WERI-Rb-1 (cell line): ENCODE measurements at regions not wholly inside any gene's neighbourhood (a gene's known extent, or its start where the extent isn't known, plus 50 kb on each side); places are given as distances from the start of the nearest gene placed in this dataset.

ENCODE experiments used
- DNase-seq: peaks from one replicate; pipeline ENCODE4 v3.0.0-alpha.2; 2020
- H3K27ac ChIP-seq: fragments of 250-450 bp; sonication (Bioruptor Pico); 2 replicates; pipeline ENCODE4 v1.5.1; 2020; ENCODE audit warnings: mild to moderate bottlenecking, moderate library complexity
- H3K27me3 ChIP-seq: fragments of 250-450 bp; sonication (Bioruptor Pico); 2 replicates; pipeline ENCODE4 v1.5.1; 2021; ENCODE audit warnings: mild to moderate bottlenecking, low read depth, moderate library complexity; ENCODE audit not compliant: insufficient read depth, severe bottlenecking
- H3K36me3 ChIP-seq: fragments of 250-450 bp; sonication (Bioruptor Pico); 2 replicates; pipeline ENCODE4 v1.5.1; 2020; ENCODE audit warnings: mild to moderate bottlenecking, moderate library complexity
- H3K4me3 ChIP-seq: 2 replicates; pipeline ENCODE4 v1.5.1; 2011; ENCODE audit warnings: low read depth, mild to moderate bottlenecking, control low read depth, low read length
- H3K9me3 ChIP-seq: fragments of 250-450 bp; sonication (Bioruptor Pico); 2 replicates; pipeline ENCODE4 v1.5.1; 2021; ENCODE audit warnings: mild to moderate bottlenecking, moderate library complexity; ENCODE audit not compliant: severe bottlenecking
- TF ChIP-seq, protein P1 (sequence below): IDR thresholded peaks from 2 replicates; pipeline ENCODE4 v1.5.1; 2011; ENCODE audit warnings: low read depth, mild to moderate bottlenecking, control low read depth, inconsistent platforms, low read length

GRCh38 chr10:21195252-21195651, 298.1 kb upstream of the NEBL start:
- TF ChIP-seq, protein P1, sequence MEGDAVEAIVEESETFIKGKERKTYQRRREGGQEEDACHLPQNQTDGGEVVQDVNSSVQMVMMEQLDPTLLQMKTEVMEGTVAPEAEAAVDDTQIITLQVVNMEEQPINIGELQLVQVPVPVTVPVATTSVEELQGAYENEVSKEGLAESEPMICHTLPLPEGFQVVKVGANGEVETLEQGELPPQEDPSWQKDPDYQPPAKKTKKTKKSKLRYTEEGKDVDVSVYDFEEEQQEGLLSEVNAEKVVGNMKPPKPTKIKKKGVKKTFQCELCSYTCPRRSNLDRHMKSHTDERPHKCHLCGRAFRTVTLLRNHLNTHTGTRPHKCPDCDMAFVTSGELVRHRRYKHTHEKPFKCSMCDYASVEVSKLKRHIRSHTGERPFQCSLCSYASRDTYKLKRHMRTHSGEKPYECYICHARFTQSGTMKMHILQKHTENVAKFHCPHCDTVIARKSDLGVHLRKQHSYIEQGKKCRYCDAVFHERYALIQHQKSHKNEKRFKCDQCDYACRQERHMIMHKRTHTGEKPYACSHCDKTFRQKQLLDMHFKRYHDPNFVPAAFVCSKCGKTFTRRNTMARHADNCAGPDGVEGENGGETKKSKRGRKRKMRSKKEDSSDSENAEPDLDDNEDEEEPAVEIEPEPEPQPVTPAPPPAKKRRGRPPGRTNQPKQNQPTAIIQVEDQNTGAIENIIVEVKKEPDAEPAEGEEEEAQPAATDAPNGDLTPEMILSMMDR: no peak

DNA sequence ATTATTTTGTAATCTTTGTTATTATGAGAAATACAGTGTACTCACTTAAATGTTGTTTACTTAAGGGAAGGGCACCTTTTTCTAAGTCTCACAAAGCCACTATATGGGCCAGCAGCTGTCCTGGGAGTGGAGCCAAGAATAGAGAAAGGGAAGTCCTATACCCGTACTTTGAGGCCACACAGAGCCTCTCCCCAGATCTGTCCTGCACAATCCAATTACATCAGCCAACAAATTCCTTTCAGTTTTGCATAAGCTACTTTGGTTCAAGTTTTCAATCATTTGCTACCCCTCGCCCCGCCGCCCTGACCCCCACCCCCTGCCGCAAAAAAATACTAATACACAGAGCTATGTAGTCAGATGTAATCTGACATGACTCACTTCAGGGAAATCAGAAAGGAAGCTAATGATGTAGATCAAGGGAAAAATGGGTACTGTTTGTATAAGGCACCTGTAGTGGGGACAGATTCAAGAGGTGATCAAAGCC, 297.4 kb upstream of the NEBL start:
- Histone ChIP-seq H3K27me3 (no peaks in the 10 kb centered on the region), H3K36me3 (no peaks in the 10 kb centered on the region), H3K27ac (no peak overlapping the region), H3K4me3 (no peak overlapping the region), H3K9me3 (no peaks in the 10 kb centered on the region)
- TF ChIP-seq, protein P1: no peak
- no peak for DNase-seq

More at GRCh38 chr10:21195252-21195651, 298.1 kb upstream of the NEBL start:
- Histone ChIP-seq H3K27ac (no peak overlapping the region), H3K27me3 (no peaks in the 10 kb centered on the region), H3K9me3 (no peaks in the 10 kb centered on the region), H3K36me3 (no peaks in the 10 kb centered on the region), H3K4me3 (no peak overlapping the region)
- no peak for DNase-seq

- TF ChIP-seq, protein P1: no peak
- Histone ChIP-seq H3K27ac (no peak overlapping the region), H3K36me3 (no peaks in the 10 kb centered on the region), H3K9me3 (no peaks in the 10 kb centered on the region), H3K4me3 (no peak overlapping the region), H3K27me3 (no peaks in the 10 kb centered on the region)
- no peak for DNase-seq
Measured at GRCh38 chr10:21193196-21193595, 296.1 kb upstream of the NEBL start.

GRCh38 chr10:21191512-21191911, 294.4 kb upstream of the NEBL start:
- Histone ChIP-seq H3K4me3 (no peak overlapping the region), H3K36me3 (no peaks in the 10 kb centered on the region), H3K27me3 (no peaks in the 10 kb centered on the region), H3K27ac (no peak overlapping the region), H3K9me3 (no peaks in the 10 kb centered on the region)
- DNase-seq: no peak
- TF ChIP-seq, protein P1: no peak

GRCh38 chr10:21184984-21185383, 287.9 kb upstream of the NEBL start:
- Histone ChIP-seq H3K27me3 (no peaks in the 10 kb centered on the region), H3K9me3 (no peaks in the 10 kb centered on the region), H3K36me3 (no peaks in the 10 kb centered on the region), H3K4me3 (no peak overlapping the region), H3K27ac (no peak overlapping the region)
- TF ChIP-seq, protein P1: no peak
- DNase-seq: no peak

DNA sequence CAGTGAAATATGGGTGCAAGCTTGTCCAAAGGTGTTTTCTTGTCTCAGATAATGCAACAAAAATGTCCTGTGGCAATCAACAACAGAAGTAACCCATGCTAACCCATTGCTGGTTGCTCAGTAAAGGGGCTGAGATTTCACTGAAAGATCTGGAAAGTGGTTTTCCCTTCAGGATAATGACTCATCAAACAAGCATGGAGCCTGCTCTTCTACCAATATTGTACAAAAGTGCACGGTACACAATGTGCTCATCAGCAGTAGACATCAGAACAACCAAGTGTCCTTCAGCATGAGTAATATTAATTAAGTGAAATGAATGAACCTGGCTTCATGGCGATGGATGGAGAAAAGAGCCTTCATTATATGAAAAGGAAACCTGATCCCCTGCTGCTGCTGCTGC, 287.1 kb upstream of the NEBL start:
- no peak overlapping the region for H3K27ac ChIP-seq
- no peaks in the 10 kb centered on the region for H3K9me3 ChIP-seq
- DNase-seq: no peak
- TF ChIP-seq, protein P1: no peak
- no peaks in the 10 kb centered on the region for H3K27me3 ChIP-seq
- H3K4me3 ChIP-seq: no peak overlapping the region
- no peaks in the 10 kb centered on the region for H3K36me3 ChIP-seq
